HG02763 (cell line): ENCODE measurements at regions not wholly inside any gene's neighbourhood (a gene's known extent, or its start where the extent isn't known, plus 50 kb on each side); places are given as distances from the start of the nearest gene placed in this dataset.
"Not testable (repeated sequence)": the region's sequence is repeated elsewhere in the genome, so short reads cannot be mapped to it uniquely, and the experiment has no call there.

ENCODE experiments used
- ATAC-seq: cut with Tn5 transposase; IDR thresholded peaks from one replicate; pipeline ENCODE4 v1.9.1; 2021; ENCODE audit warnings: mild to moderate bottlenecking, moderate library complexity; ENCODE audit not compliant: unreplicated experiment

DNA sequence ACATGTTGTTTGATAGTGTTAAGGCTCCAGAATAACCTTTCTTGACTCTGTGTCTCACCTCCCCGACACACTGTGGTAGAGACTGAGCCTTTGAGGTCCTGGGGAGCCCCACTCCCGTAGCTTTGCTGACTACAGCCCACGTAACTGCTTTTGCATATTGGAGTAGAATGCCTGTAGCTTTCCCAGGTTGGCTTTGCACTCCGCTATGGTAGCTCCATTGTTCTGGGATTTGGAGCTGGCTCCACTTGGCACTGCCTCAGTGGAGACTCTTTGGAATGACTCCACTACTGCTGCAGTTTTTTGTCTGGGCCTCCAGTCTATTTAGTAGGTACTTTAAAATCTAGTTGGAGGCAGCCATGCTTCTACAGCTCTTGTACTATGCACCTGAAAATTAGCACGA lies 56.2 kb upstream of the ANXA1 start:
- ATAC-seq: no peak

DNA sequence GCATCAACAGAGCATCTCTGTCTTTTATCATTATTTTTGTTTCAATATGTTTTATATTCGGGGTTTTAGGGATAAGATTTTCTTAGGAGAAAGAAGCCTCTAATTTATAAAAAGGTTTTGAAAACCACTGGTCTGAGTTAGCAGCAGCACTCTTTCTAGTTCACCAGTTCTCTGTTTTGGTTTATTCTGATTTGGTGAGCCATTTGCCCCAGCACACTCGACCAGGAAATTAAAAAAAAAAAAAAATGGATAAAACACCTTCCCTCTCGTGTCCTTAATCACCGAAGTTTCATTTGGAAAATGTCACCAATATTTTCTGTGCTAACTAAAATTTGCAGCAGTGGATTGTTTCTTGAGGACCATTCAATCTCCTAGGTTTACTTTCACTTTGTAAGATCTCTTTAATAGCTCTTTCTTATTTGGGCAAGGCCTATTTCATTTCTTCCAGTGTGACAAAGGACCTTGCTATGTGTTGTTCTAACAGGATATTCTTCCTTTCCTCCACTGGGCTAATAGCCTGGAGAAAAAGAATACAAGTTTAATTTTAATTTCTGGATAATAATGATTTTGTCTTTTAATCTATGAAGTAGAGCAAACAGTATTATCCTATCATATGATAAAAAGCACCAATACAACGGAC lies 57.8 kb upstream of the ANXA1 start:
- no peak for ATAC-seq

DNA sequence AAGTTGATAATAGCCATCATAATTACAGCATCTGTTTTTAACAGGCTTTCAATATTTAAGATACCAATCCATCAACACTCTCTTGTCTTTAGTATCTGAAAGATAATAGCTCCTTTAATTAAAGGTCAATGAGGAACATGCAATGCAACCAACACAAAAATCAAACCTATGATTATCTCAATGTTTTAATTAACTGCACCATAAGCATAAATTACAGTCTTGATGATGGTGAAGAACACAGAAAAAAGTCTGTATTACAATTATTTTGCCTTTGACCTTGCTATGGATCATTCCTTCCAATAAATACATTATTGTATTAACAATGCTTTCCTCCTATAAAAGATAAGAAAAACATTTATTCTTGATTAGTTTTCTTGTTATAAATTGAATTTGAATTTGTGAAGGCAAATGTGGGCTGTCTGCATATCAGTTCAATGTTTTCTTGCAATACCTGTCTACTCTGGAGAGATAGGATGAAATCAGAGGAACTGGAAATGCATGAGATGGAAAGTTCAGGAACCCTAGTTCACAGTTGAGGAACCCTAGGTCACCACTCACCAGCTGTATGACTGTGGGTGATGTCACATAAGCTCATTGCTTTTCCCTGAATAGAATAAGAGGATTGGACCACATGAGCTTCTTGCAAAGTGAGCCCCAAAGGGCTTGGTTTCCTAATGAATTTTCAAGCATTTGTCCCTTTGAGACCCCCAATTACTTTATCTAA lies 58.5 kb upstream of the ANXA1 start:
- no peak for ATAC-seq

DNA sequence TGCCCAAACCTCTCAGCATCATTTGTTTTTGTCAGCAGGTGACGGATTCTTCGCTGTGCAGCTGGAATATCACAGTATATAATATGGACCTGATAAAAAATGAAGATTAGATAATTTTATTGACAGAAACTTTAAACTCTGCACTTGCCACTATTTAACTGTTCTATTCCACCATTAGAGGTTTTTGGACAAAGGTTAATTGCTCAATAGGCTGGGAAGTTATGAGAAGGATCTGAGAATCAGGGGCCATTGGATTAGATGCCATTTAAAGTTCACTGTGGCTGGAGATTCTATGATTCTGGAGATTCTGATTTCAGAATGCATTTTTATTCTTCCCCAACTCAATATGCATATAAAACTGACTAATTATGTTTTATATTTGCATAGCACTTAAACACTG lies 59.8 kb upstream of the ANXA1 start:
- ATAC-seq: no peak

DNA sequence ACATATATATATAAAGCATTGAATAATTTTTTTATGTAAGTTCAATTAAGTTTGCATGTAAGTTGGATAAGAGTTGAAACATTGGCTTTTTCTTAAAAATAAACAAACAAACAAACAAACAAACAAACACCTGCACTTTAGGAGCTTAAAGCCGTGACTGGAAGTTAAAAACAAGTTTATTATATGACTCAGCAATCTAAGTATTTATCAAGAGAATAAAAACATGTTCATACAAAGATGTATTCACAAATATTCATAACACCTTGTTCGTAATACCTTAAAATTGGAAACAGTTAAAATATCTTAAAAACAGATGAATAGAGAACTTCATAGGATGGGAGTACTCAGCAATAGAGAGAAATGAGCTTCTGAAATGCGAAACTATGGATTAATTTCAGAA lies 61.5 kb upstream of the ANXA1 start:
- ATAC-seq: no peak

DNA sequence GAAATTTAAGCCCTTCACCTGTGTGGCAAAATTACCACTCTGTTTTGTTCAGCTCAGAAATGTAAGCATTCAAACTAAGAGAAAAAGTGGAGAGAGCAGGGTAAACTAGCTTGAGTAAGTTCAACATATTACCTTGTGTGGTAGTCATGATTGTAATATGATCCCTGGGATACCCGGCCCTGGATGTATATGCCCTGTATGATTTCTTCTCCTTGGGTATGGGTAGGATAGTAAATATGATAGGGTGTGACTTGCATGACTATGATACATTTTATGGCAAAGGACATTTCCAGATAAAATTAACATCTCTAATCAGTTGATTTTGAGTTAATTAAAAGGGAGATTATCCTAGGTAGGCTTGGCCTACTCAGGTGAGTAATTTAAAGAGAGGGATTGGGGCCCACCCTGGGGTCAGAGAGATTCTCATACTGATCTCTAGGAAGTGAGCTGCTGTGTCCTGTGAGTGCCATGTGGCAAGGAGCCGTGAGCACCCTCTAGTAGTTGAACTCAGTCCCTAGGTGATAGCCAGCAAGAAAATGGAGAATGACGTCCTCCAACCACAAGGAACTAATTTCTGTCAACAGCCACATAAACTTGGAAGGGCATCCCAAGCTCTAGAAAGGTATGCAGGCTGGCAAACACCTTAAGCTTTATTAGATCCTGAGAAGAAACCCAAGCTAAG lies 62.2 kb upstream of the ANXA1 start:
- ATAC-seq: no peak

DNA sequence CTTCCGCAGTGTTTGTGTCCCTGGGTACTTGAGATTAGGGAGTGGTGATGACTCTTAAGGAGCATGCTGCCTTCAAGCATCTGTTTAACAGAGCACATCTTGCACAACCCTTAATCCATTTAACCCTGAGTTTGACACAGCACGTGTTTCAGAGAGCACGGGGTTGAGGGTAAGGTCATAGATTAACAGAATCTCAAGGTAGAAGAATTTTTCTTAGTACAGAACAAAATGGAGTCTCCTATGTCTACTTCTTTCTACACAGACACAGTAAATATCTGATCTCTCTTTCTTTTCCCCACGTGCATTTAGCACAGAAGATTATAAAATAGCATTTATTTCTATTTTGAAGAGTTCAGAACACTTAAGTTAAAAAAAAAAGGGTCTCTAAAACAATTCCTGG lies 63.8 kb upstream of the ANXA1 start:
- not testable (repeated sequence) for ATAC-seq

DNA sequence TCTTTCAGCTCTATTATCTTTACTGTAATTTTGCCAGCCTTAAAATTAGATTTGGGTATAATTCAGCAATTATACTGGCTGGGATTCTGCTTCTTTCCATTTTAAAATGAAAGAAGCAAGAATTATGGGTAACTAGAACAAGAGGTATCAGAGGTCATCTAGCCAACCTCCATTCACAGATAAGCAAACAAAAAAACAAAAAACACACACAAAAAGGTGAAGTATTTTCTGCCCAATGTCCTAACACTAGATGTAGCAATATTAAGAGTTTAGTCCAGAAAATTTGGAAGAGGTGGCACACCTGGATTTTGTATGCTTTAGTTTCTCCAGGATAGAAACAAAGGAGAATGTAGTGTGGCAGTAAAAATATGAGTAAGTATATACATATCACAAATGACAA lies 68.1 kb upstream of the ANXA1 start:
- no peak for ATAC-seq

DNA sequence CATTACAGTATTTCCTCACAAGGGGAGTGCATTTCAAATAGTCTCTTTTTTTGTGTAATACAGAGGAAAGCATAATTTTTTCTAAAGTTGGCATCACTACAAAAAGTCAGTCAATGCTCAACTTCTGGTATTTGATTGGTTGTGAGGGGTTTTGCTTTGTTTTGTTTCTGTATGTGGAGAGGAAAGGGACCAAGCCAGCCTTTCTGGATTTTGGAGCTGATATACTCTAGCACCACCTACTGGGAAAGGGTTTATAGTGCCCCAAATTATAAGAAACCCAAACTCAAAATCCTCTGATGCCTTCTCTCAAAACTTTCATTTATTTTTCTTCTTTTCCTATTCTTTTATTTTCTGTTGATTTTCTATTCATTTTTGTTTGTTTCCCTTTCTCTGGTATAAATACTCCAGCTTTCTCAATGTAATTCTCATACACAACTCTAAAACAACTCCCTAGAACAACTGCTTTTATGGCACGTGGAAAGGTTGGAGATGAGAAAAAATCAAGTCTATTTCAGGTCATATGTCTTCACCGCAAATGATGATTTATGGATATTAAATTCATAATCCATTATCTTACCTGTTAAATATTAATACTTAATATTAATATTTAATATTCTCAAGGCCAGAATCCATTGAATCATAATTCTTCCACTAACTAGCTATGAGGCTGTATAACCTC lies 69.5 kb upstream of the ANXA1 start:
- peak; percentile 60 for ATAC-seq

DNA sequence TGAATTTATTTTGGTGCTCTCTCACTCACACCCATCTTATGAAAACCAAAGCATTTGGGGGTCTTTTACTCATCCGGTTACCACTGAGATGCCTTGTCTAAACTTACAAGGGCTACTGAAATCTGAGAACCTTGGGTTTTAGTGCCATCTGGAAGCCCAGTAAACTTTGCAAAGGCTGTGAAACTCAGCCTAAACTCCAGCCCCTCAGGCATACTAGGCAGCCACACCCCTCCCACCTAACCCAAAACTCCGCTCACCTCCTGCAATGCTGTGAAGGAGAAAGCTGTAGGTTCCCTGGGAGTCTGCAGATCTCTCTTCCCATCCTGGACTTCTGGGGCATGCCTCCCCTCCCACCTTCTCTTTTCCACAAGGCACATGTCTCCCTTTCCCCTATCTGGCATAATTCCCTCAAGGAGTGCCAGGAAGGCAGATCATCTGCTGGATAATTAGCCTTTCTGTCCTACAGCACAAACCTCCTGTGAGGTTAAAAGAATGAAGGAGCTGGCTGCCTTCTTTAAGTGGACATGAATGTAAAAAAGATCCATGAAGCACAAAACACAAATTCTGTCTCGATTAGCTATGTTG lies 71.5 kb upstream of the ANXA1 start:
- no peak for ATAC-seq

DNA sequence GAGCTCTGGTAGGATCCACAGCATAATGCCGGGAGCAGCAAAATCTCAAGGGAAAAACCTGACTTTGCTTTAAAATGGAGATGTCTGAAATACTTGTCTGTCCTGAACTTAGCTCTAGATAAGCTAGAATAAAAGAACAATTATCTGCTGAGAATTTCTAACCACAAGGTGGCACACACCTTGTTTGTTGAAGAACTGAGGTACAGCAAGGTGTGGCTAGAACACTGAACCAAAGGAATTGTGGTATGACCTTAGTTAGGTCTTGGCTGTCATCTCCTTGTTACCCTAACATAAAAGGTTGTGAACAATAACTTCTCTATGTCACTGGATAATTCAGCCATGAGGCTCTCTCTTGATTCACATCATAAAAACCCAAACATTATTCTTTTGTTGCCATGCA lies 72.3 kb upstream of the ANXA1 start:
- ATAC-seq: no peak

DNA sequence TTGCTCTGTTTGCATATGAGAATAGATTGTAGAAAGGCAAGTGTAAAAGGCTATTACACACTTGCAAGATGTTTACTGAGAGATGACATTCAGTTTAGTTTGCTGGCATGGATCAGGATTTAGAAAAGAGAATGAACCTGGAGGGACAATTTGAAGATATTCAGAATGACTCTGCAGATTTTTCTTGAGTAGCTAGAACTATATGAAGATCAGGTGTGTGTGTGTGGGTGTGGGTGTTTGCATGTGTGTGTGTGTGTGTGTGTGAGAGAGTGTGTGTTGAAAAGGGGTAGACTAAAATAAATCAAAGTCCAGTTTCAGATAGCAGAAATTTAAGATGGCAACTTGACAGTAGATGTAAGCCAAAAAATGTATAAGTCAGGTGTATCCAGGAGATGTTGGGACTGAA lies 74.0 kb upstream of the ANXA1 start:
- ATAC-seq: no peak

DNA sequence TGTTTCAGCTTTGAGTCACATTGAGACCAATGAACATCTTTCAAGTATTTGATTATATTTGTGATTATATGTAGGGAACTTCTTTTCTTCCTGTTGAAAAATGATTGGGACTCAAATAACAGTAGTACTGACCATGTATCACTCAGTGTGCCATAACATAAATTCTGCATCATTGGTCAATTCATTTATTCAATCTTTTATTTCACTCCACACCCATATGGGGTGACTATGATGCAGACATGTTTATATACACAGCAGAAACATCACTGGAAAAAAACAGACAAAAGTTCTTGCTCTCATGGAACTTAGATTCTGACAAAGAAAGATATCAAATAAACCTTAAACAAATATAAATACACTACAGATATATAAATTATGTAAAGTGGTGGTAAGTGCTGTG lies 74.7 kb upstream of the ANXA1 start:
- ATAC-seq: no peak

DNA sequence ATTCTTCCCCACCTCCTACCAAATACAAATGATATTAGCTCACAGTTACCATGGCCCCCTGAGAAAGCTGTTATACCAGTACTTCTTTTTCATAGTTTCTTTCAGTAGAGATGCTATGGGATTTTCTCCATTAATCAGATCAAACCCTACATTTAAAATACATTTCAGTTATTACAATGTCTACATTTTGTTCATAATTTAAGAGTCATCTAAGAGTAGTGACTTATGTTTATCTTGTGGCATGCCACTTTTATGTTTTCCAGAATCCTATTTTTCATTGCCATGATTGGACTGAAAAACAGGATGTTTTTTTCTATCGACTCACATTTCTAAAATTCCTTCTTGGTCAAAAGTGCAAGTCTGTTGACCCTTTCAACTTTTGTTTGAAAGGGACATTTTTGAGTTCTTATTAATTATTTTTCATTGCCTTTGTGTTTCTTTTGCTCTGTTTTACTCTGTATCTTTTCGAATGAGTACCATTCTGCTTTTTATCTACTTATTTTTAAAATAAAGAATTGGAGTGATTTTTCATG lies 77.4 kb upstream of the ANXA1 start:
- no peak for ATAC-seq

DNA sequence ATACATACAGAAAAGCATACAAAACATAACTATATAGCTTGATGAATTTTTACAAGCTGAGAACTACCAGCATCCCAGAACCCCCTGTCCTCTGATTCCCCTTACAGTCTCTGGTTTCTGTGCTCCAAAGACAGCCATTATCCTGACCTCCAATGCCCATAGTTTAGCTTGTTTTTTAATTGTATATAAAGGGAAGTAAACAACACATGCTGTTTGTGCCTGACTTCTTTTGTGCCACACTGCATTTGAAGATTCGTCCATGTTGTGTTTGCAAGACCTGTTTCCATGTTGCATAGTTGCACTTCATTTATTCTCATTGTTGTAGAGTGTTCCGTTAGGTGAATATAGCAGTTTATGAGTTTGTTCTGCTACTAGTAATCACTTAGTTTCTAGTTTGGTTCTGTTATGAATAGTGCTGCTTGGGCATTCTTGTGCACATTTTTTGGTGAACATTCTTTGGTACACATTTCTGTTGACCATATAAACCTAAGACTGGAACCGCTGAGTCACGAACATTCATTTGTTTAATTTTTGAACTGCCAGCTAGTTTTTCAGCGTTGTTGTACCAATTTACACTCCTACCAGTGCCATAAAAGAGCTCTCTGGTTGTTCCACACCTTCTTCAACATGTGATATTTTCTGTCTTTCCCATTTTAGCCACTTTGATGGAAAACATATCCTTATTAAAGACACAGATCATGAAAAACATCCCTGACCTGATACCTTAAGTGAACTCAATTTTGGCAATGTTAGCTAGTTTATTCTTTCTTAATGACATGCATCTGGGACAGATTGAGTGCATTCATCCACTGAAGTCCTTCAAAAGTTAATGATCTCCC lies 78.1 kb upstream of the ANXA1 start:
- no peak for ATAC-seq

DNA sequence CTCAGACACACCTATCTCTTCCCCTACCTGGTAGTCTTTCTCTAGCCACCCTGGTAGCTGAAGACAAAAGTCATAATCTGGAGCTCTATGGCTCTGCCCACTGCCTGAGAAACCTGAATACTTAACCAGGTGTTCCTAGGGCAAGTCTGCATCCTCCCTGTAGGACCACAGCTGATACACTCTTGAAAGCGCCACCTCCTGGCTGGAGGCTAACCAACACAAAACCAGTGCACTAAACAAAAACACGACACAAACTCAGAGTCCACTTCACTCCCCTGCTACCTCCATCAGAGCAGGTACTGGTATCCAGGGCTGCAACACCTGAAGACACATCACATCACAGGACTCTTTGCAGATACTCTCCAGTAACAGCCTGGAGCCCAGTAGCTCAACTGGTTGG lies 84.6 kb upstream of the ANXA1 start:
- no peak for ATAC-seq

DNA sequence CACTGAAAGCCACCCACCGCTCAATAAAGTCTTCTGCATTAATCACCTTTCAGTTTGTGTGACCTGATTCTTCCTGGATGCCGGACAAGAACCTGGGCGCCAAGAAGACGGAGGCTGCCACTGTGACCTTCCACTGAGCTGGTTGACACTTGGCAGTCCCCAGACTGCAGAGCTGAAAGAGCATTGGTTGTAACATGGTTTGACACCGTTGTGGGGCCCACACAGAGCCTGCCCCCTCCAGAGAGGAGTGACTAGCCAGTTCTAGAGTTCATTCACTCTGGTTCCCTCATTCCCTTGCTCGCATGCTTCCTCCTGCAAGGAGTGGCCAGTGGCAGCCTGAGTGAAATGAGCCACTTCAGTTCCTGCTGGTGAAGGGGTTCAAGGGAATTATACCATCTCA lies 86.2 kb upstream of the ANXA1 start:
- no peak for ATAC-seq

DNA sequence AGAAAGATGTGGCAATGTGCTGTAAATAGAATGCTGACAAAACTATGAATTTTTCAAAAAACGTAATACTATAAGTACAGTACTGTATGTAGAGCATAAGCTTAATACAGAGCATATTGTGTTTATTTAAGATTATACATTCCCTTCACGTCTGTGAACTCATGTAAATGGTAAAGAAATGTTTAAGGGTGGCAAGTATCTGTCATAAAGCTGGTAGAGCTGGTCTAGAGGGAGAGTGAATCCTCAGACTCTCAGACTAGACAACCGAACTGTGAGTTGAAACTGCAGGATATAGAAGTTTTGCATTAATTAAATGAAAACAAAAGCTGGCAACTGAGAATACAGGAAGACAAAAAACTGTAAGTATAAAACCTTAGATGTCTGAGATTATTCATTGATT lies 87.3 kb upstream of the ANXA1 start:
- ATAC-seq: no peak

DNA sequence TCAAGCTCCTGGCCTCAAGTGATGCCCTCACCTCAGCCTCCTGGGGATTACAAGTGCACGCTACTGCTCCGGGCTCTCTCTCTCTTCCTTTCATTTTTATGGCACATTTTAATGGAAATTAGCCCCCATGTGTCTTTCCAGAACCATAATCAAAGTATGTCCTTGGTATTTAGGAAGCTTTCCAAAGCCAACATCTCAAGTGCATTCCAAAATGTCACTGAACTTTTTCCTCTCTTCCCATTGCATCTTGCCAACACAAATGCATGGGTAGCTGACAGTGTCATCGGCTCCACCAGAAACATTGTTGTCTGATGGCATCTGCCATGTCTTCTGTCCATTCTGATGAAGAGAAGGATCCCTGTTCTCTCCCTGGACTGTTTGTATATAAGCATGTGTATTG lies 90.5 kb upstream of the ANXA1 start:
- no peak for ATAC-seq

DNA sequence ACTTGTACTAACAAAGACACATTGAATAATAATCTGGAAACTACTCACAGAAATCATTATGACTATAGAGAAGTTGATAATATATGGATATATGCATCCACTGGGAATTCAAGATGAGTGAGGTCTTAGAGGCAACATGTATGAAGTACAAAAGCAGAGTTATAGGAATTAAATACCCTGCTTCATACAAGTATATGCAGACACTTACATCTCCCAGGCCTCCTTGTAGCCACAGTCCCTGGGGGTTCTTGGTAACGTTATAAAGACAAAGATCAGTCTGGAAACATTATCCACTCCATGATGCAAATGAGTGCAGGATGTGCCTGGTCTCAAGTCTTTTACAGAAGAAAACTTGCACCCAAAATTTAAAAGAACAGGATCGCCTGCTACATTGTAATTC lies 92.4 kb upstream of the ANXA1 start:
- no peak for ATAC-seq
